Panc1 (cell line): ENCODE measurements at regions not wholly inside any gene's neighbourhood (a gene's known extent, or its start where the extent isn't known, plus 50 kb on each side); places are given as distances from the start of the nearest gene placed in this dataset.

Source experiments
- ATAC-seq: fragments of 200-7000 bp; cut with Tn5 transposase; 2 replicates; pipeline ENCODE4 v1.9.1; 2020; ENCODE audit warnings: mild to moderate bottlenecking, moderate library complexity
- BruUV-seq: library from RNA; stranded (reverse); fragments of 400-500 nt; replicated peaks from 2 replicates; lab custom pipeline; 2021; lab: Mats Ljungman, UMichigan
- CTCF ChIA-PET: fragments of 300-600 bp; sonication (Branson Sonifier 250); formaldehyde crosslinking; loops from one replicate; lab custom pipeline; 2022; ENCODE audit warnings: antibody characterized with exemption; lab: Charles Lee
- POLR2A ChIA-PET: fragments of 300-600 bp; sonication (Branson Sonifier 250); formaldehyde crosslinking; loops from one replicate; lab custom pipeline; 2022; ENCODE audit warnings: antibody characterized with exemption; lab: Charles Lee
- DNase-seq: peaks from one replicate; pipeline ENCODE4 v3.0.0-alpha.2; 2010; ENCODE audit warnings: low read depth, low spot score
- H3K27ac ChIP-seq: 2 replicates; pipeline ENCODE4 v1.5.1; 2011; ENCODE audit warnings: mild to moderate bottlenecking, low read length, inconsistent platforms
- H3K27me3 ChIP-seq: fragments of 200-500 bp; sonication (Bioruptor generic); 2 replicates; pipeline ENCODE4 v1.6.0; 2014; ENCODE audit warnings: low read length, inconsistent platforms; ENCODE audit not compliant: control insufficient read depth, insufficient read depth
- H3K36me3 ChIP-seq: fragments of 200-500 bp; sonication (Bioruptor generic); 2 replicates; pipeline ENCODE4 v1.5.1; 2014; ENCODE audit warnings: inconsistent platforms, mild to moderate bottlenecking, low read length, moderate library complexity; ENCODE audit not compliant: control insufficient read depth, insufficient read depth
- H3K4me1 ChIP-seq: 2 replicates; pipeline ENCODE4 v1.5.1; 2011; ENCODE audit warnings: inconsistent platforms, mild to moderate bottlenecking, low read length, moderate library complexity; ENCODE audit not compliant: control insufficient read depth, insufficient read depth
- H3K4me3 ChIP-seq, 2 experiments: 2 replicates each; pipeline ENCODE4 v1.5.1; 2011 to 2012; ENCODE audit warnings: low read depth in 2 of 2, low read length in 2 of 2, mild to moderate bottlenecking in 2 of 2, inconsistent platforms in 1 of 2, moderate library complexity in 1 of 2
- H3K9me3 ChIP-seq: fragments of 200-500 bp; sonication (Bioruptor generic); 2 replicates; pipeline ENCODE4 v1.5.1; 2014; ENCODE audit warnings: low read depth, mild to moderate bottlenecking, inconsistent platforms, low read length, moderate library complexity; ENCODE audit not compliant: control insufficient read depth, insufficient read depth
- CTCF ChIP-seq: fragments of 450-650 bp; IDR thresholded peaks from 2 replicates; pipeline ENCODE4 v1.5.1; 2017; ENCODE audit warnings: mild to moderate bottlenecking
- POLR2AphosphoS5 ChIP-seq: IDR thresholded peaks from 2 replicates; pipeline ENCODE4 v1.6.1; 2012; ENCODE audit warnings: mild to moderate bottlenecking, low read depth, low read length, moderate library complexity
- REST ChIP-seq, 2 experiments: IDR thresholded peaks; 2 replicates each; pipeline ENCODE4 v1.6.1; 2011 to 2012; ENCODE audit warnings: low read depth in 2 of 2, control low read depth in 1 of 2, low read length in 1 of 2, mild to moderate bottlenecking in 1 of 2, moderate library complexity in 1 of 2; ENCODE audit not compliant: insufficient read depth in 1 of 2
- SIN3A ChIP-seq: IDR thresholded peaks from 2 replicates; pipeline ENCODE4 v1.6.1; 2012; ENCODE audit warnings: low read depth, mild to moderate bottlenecking, low read length, moderate library complexity, borderline replicate concordance; ENCODE audit not compliant: insufficient read depth
- TCF7L2 ChIP-seq: IDR thresholded peaks from 2 replicates; pipeline ENCODE4 v1.6.1; 2011; ENCODE audit warnings: mild to moderate bottlenecking, low read depth, low read length, inconsistent platforms
- in situ Hi-C: cut with HindIII; loops from 2 replicates; pipeline ENCODE4 v1.10.0; 2016; ENCODE audit warnings: low sequenced_read_pairs, low pct_unique_long_range_greater_than_20kb
- intact Hi-C: fragments of 100-400 bp; cut with micrococcal nuclease; formaldehyde crosslinking; loops from one replicate; pipeline ENCODE4 v1.10.0; 2022; ENCODE audit not compliant: unreplicated experiment

- Histone ChIP-seq H3K27ac (no peak overlapping the region), H3K36me3 (no peaks in the 10 kb centered on the region), H3K4me3 (no peak overlapping the region), H3K9me3 (no peaks in the 10 kb centered on the region; the same call in 1 of the 2 replicates), H3K27me3 (peaks cover 7% of the 10 kb centered on the region), H3K4me1 (no peaks in the 10 kb centered on the region)
- ATAC-seq = no peak
- intact Hi-C loops = no loop called here
- BruUV-seq = no TSS peak
- no peak for TF ChIP-seq SIN3A
- TF ChIP-seq TCF7L2 = no peak
- TF ChIP-seq CTCF = no peak
- no peak for TF ChIP-seq POLR2AphosphoS5
- TF ChIP-seq REST (IDR thresholded peaks at IDR 0.05; ENCODE audit: insufficient read depth in 1 of 2, low read depth in 2 of 2, low read length in 1 of 2) = no peak
- no peak for DNase-seq
- POLR2A ChIA-PET = no interaction called here
- in situ Hi-C loops = no loop called here
- CTCF ChIA-PET = no interaction called here
These were observed 75.1 kb upstream of the TBX20 start for GRCh38 chr7:35329026-35329425.

- no peak overlapping the region for H3K27ac ChIP-seq
- no peak for DNase-seq
- H3K9me3 ChIP-seq = no peaks in the 10 kb centered on the region
- in situ Hi-C loops (no loop called here), intact Hi-C loops (no loop called here)
- CTCF ChIA-PET = no interaction called here
- no peak overlapping the region for H3K4me3 ChIP-seq
- TF ChIP-seq SIN3A = no peak
- TF ChIP-seq CTCF = no peak
- no peak for TF ChIP-seq REST (IDR thresholded peaks at IDR 0.05; ENCODE audit: insufficient read depth in 1 of 2, low read depth in 2 of 2, low read length in 1 of 2)
- TF ChIP-seq TCF7L2 = no peak
- TF ChIP-seq POLR2AphosphoS5 = no peak
- H3K36me3 ChIP-seq = no peaks in the 10 kb centered on the region
- ATAC-seq = no peak
- H3K27me3 ChIP-seq = peaks cover 9% of the 10 kb centered on the region
- no TSS peak for BruUV-seq
- H3K4me1 ChIP-seq = no peaks in the 10 kb centered on the region
- POLR2A ChIA-PET = no interaction called here
These were observed 65.7 kb upstream of the TBX20 start for GRCh38 chr7:35319606-35320005.
